SK-N-MC (cell line): ENCODE measurements at regions not wholly inside any gene's neighbourhood (a gene's known extent, or its start where the extent isn't known, plus 50 kb on each side); places are given as distances from the start of the nearest gene placed in this dataset.

Experiments used
- DNase-seq: peaks from one replicate; pipeline ENCODE4 v3.0.0-alpha.2; 2011; ENCODE audit warnings: low read depth, low spot score
- H3K27ac ChIP-seq: fragments of 200-600 bp; sonication (generic); 2 replicates; pipeline ENCODE4 v1.5.1; 2016; ENCODE audit warnings: mixed run types
- H3K36me3 ChIP-seq: fragments of 200-600 bp; sonication (generic); 2 replicates; pipeline ENCODE4 v1.6.1; 2017; ENCODE audit warnings: antibody characterized with exemption, low read length, mixed read lengths; ENCODE audit not compliant: insufficient read depth
- H3K4me3 ChIP-seq: fragments of 200-600 bp; sonication (generic); 2 replicates; pipeline ENCODE4 v1.5.1; 2016
- H3K9ac ChIP-seq: fragments of 200-600 bp; sonication (generic); 2 replicates; pipeline ENCODE4 v1.8.0; 2017; ENCODE audit warnings: mixed run types, mixed read lengths; ENCODE audit not compliant: insufficient read length
- H3K9me3 ChIP-seq: fragments of 200-600 bp; sonication (generic); 2 replicates; pipeline ENCODE4 v1.6.1; 2017; ENCODE audit warnings: low read depth, mild to moderate bottlenecking, antibody characterized with exemption, low read length, moderate library complexity, mixed read lengths
- EZH2 ChIP-seq: fragments of 200-600 bp; sonication (generic); IDR thresholded peaks from one replicate; pipeline ENCODE4 v1.6.1; 2017; ENCODE audit warnings: antibody characterized with exemption
- FOXP2 ChIP-seq: optimal IDR thresholded peaks from 2 replicates; pipeline ENCODE3; 2011; ENCODE audit warnings: mild to moderate bottlenecking, moderate library complexity; ENCODE audit not compliant: insufficient read depth; ENCODE audit errors: extremely low read length, control extremely low read depth
- POLR2AphosphoS5 ChIP-seq: IDR thresholded peaks from 2 replicates; pipeline ENCODE4 v1.6.1; 2012; ENCODE audit warnings: mild to moderate bottlenecking, low read depth, low read length, borderline replicate concordance

GRCh38 chr2:126476691-126477090, 179.3 kb upstream of the GYPC start:
- no peak overlapping the region for H3K9ac ChIP-seq
- no peak for TF ChIP-seq EZH2
- no peak for TF ChIP-seq POLR2AphosphoS5
- no peak for TF ChIP-seq FOXP2
- H3K36me3 ChIP-seq = no peaks in the 10 kb centered on the region
- DNase-seq = no peak
- H3K27ac ChIP-seq = no peak overlapping the region
- H3K9me3 ChIP-seq = no peaks in the 10 kb centered on the region
- no peak overlapping the region for H3K4me3 ChIP-seq

GRCh38 chr2:126480033-126480432, 175.9 kb upstream of the GYPC start:
- H3K36me3 ChIP-seq = no peaks in the 10 kb centered on the region
- no peak overlapping the region for H3K9ac ChIP-seq
- no peak for TF ChIP-seq EZH2
- no peak for TF ChIP-seq POLR2AphosphoS5
- no peak for TF ChIP-seq FOXP2
- DNase-seq = no peak
- no peak overlapping the region for H3K27ac ChIP-seq
- no peak overlapping the region for H3K4me3 ChIP-seq
- no peaks in the 10 kb centered on the region for H3K9me3 ChIP-seq

- Histone ChIP-seq H3K4me3 (no peak overlapping the region), H3K27ac (no peak overlapping the region), H3K9me3 (no peaks in the 10 kb centered on the region), H3K9ac (no peak overlapping the region), H3K36me3 (no peaks in the 10 kb centered on the region)
- no peak for DNase-seq
- TF ChIP-seq POLR2AphosphoS5 (no peak), FOXP2 (no peak), EZH2 (no peak)
These were observed 173.1 kb upstream of the GYPC start for GRCh38 chr2:126482582-126483464.

- no peak overlapping the region for H3K4me3 ChIP-seq
- DNase-seq = no peak
- TF ChIP-seq POLR2AphosphoS5 (no peak), EZH2 (no peak), FOXP2 (no peak)
These were observed 161.4 kb upstream of the GYPC start for GRCh38 chr2:126494593-126494992.

GRCh38 chr2:126495189-126495588, 160.8 kb upstream of the GYPC start:
- Histone ChIP-seq H3K36me3 (no peaks in the 10 kb centered on the region), H3K27ac (no peak overlapping the region), H3K9me3 (no peaks in the 10 kb centered on the region), H3K4me3 (no peak overlapping the region), H3K9ac (no peak overlapping the region)
- DNase-seq = no peak
- TF ChIP-seq FOXP2 (no peak), EZH2 (no peak), POLR2AphosphoS5 (no peak)

More at GRCh38 chr2:126494593-126494992, 161.4 kb upstream of the GYPC start:
- no peak overlapping the region for H3K27ac ChIP-seq
- no peaks in the 10 kb centered on the region for H3K36me3 ChIP-seq
- no peaks in the 10 kb centered on the region for H3K9me3 ChIP-seq
- H3K9ac ChIP-seq = no peak overlapping the region

- no peak for DNase-seq
- no peak overlapping the region for H3K4me3 ChIP-seq
- no peaks in the 10 kb centered on the region for H3K36me3 ChIP-seq
- H3K27ac ChIP-seq = no peak overlapping the region
- H3K9me3 ChIP-seq = no peaks in the 10 kb centered on the region
- no peak overlapping the region for H3K9ac ChIP-seq
- TF ChIP-seq POLR2AphosphoS5 (no peak), EZH2 (no peak), FOXP2 (no peak)
These were observed 159.5 kb upstream of the GYPC start for GRCh38 chr2:126496493-126496892.

GRCh38 chr2:126503476-126503875, 152.5 kb upstream of the GYPC start:
- H3K9me3 ChIP-seq = no peaks in the 10 kb centered on the region
- no peak overlapping the region for H3K27ac ChIP-seq
- TF ChIP-seq FOXP2 (no peak), EZH2 (no peak), POLR2AphosphoS5 (no peak)
- no peaks in the 10 kb centered on the region for H3K36me3 ChIP-seq
- no peak overlapping the region for H3K9ac ChIP-seq
- DNase-seq = no peak
- no peak overlapping the region for H3K4me3 ChIP-seq

GRCh38 chr2:126504949-126505348, 151.0 kb upstream of the GYPC start:
- TF ChIP-seq POLR2AphosphoS5 (no peak), FOXP2 (no peak), EZH2 (no peak)

GRCh38 chr2:126506786-126507185, 149.2 kb upstream of the GYPC start:
- TF ChIP-seq EZH2 (no peak), FOXP2 (no peak)
- DNase-seq = no peak
- Histone ChIP-seq H3K27ac (no peak overlapping the region), H3K9me3 (no peaks in the 10 kb centered on the region), H3K9ac (no peak overlapping the region), H3K4me3 (no peak overlapping the region), H3K36me3 (no peaks in the 10 kb centered on the region)

More at GRCh38 chr2:126504949-126505348, 151.0 kb upstream of the GYPC start:
- Histone ChIP-seq H3K9ac (no peak overlapping the region), H3K9me3 (no peaks in the 10 kb centered on the region), H3K27ac (no peak overlapping the region), H3K36me3 (no peaks in the 10 kb centered on the region), H3K4me3 (no peak overlapping the region)
- no peak for DNase-seq
